Trophoblast cell (in vitro differentiated cells and primary cell): ENCODE measurements at regions not wholly inside any gene's neighbourhood (a gene's known extent, or its start where the extent isn't known, plus 50 kb on each side); places are given as distances from the start of the nearest gene placed in this dataset.

Experiments used
- DNase-seq, 2 donors: peaks; one replicate each; pipeline ENCODE4 v3.0.0-alpha.2; 2016
- H2AFZ ChIP-seq: 2 replicates; pipeline ENCODE4 v1.6.1; 2013; ENCODE audit warnings: low read length, moderate library complexity, mild to moderate bottlenecking; ENCODE audit not compliant: insufficient read depth, poor library complexity
- H2AK5ac ChIP-seq: 2 replicates; pipeline ENCODE4 v1.6.1; 2013; ENCODE audit warnings: mild to moderate bottlenecking, low read length
- H2BK120ac ChIP-seq: 2 replicates; pipeline ENCODE4 v1.6.1; 2013; ENCODE audit warnings: low read length, mild to moderate bottlenecking, moderate library complexity; ENCODE audit not compliant: insufficient read depth, poor library complexity
- H2BK12ac ChIP-seq: 2 replicates; pipeline ENCODE4 v1.6.1; 2013; ENCODE audit warnings: mild to moderate bottlenecking, low read length, moderate library complexity
- H2BK5ac ChIP-seq: 2 replicates; pipeline ENCODE4 v1.6.1; 2013; ENCODE audit warnings: low read length, low read depth, moderate library complexity, mild to moderate bottlenecking; ENCODE audit not compliant: poor library complexity
- H3K14ac ChIP-seq: 2 replicates; pipeline ENCODE4 v1.6.1; 2013; ENCODE audit warnings: mild to moderate bottlenecking, low read length
- H3K18ac ChIP-seq: 2 replicates; pipeline ENCODE4 v1.6.1; 2013; ENCODE audit warnings: mild to moderate bottlenecking, low read length
- H3K23ac ChIP-seq: 2 replicates; pipeline ENCODE4 v1.6.1; 2013; ENCODE audit warnings: low read length
- H3K27ac ChIP-seq: 2 replicates; pipeline ENCODE4 v1.5.1; 2013; ENCODE audit warnings: low read depth, mild to moderate bottlenecking, inconsistent platforms, low read length, moderate library complexity
- H3K27me3 ChIP-seq: 2 replicates; pipeline ENCODE4 v1.6.1; 2013; ENCODE audit warnings: inconsistent platforms, mild to moderate bottlenecking, low read length, moderate library complexity; ENCODE audit not compliant: insufficient read depth
- H3K36me3 ChIP-seq, 2 experiments: 1 replicate in 1 of 2; 2 replicates in 1 of 2; pipeline ENCODE4 v1.6.1; 2013; ENCODE audit warnings: low read length in 2 of 2, mild to moderate bottlenecking in 2 of 2, moderate library complexity in 1 of 2; ENCODE audit not compliant: insufficient read depth in 2 of 2, control insufficient read depth in 1 of 2
- H3K4ac ChIP-seq: 2 replicates; pipeline ENCODE4 v1.6.1; 2013; ENCODE audit warnings: low read depth, mild to moderate bottlenecking, low read length, moderate library complexity
- H3K4me1 ChIP-seq, 2 experiments: 1 replicate in 1 of 2; 2 replicates in 1 of 2; pipeline ENCODE4 v1.6.1; 2013; ENCODE audit warnings: low read length in 2 of 2, mild to moderate bottlenecking in 2 of 2, moderate library complexity in 1 of 2; ENCODE audit not compliant: insufficient read depth in 2 of 2, control insufficient read depth in 1 of 2
- H3K4me2 ChIP-seq: 2 replicates; pipeline ENCODE4 v1.6.1; 2013; ENCODE audit warnings: inconsistent platforms, mild to moderate bottlenecking, low read length, moderate library complexity
- H3K4me3 ChIP-seq: 2 replicates; pipeline ENCODE4 v1.5.1; 2013; ENCODE audit warnings: mild to moderate bottlenecking, low read depth, low read length, inconsistent platforms
- H3K79me1 ChIP-seq: one replicate; pipeline ENCODE4 v1.6.1; 2013; ENCODE audit warnings: low read length
- H3K79me2 ChIP-seq: 2 replicates; pipeline ENCODE4 v1.6.1; 2013; ENCODE audit warnings: low read length, mild to moderate bottlenecking; ENCODE audit not compliant: control insufficient read depth, insufficient read depth, poor library complexity
- H3K9ac ChIP-seq: 2 replicates; pipeline ENCODE4 v1.6.1; 2013; ENCODE audit warnings: mild to moderate bottlenecking, low read length
- H3K9me3 ChIP-seq: 2 replicates; pipeline ENCODE4 v1.6.1; 2013; ENCODE audit warnings: low read depth, mild to moderate bottlenecking, control low read depth, inconsistent platforms, low read length; ENCODE audit not compliant: insufficient read depth
- H4K12ac ChIP-seq: 2 replicates; pipeline ENCODE4 v1.6.1; 2013; ENCODE audit warnings: low read depth, mild to moderate bottlenecking, low read length, moderate library complexity
- H4K8ac ChIP-seq: 2 replicates; pipeline ENCODE4 v1.6.1; 2013; ENCODE audit warnings: low read depth, mild to moderate bottlenecking, low read length, moderate library complexity
- H4K91ac ChIP-seq: one replicate; pipeline ENCODE4 v1.6.1; 2013; ENCODE audit warnings: low read depth, mild to moderate bottlenecking, low read length, moderate library complexity
- WGBS: extraction: QIAGEN DNeasy Blood & Tissue Kit; methylation state at CpG from one replicate; pipeline ENCODE4 v1.1.7; 2013; ENCODE audit warnings: missing lambda C conversion rate; ENCODE audit not compliant: insufficient read length, insufficient coverage; ENCODE audit errors: extremely low coverage; 5-methylcytosine and 5-hydroxymethylcytosine counted together

GRCh38 chr3:72095521-72095920 lies 310.6 kb upstream of the PROK2 start:
- Histone ChIP-seq H2BK12ac (no peak overlapping the region), H3K79me1 (no peaks in the 10 kb centered on the region), H2BK120ac (no peak overlapping the region), H4K91ac (no peak overlapping the region), H3K4me1 (peaks cover 0 to 2% of the 10 kb centered on the region in 2 experiments), H4K12ac (no peak overlapping the region), H2AFZ (no peak overlapping the region), H2AK5ac (no peak overlapping the region), H3K9ac (no peak overlapping the region), H3K23ac (no peak overlapping the region), H3K36me3 (no peaks in the 10 kb centered on the region), H3K4me3 (no peak overlapping the region), H3K79me2 (no peaks in the 10 kb centered on the region), H3K14ac (no peak overlapping the region), H3K27ac (no peak overlapping the region), H2BK5ac (no peak overlapping the region), H4K8ac (no peak overlapping the region), H3K27me3 (peaks cover 11% of the 10 kb centered on the region), H3K4me2 (no peak overlapping the region), H3K18ac (no peak overlapping the region), H3K4ac (no peak overlapping the region), H3K9me3 (no peaks in the 10 kb centered on the region)
- no CpG with 5 or more reads among the region's 4 CpGs for WGBS
- no peak for DNase-seq

GRCh38 chr3:72093992-72094334 lies 309.0 kb upstream of the PROK2 start:
- no peak overlapping the region for H2AFZ ChIP-seq
- H3K4me2 ChIP-seq, result no peak overlapping the region
- H3K79me2 ChIP-seq, result no peaks in the 10 kb centered on the region
- H2AK5ac ChIP-seq, result no peak overlapping the region
- no peak overlapping the region for H3K4me3 ChIP-seq
- no peak overlapping the region for H2BK5ac ChIP-seq
- H3K9me3 ChIP-seq, result no peaks in the 10 kb centered on the region
- H3K18ac ChIP-seq, result no peak overlapping the region
- no peak for DNase-seq
- no peaks in the 10 kb centered on the region for H3K36me3 ChIP-seq
- H3K14ac ChIP-seq, result no peak overlapping the region
- no peaks in the 10 kb centered on the region for H3K79me1 ChIP-seq
- H2BK12ac ChIP-seq, result no peak overlapping the region
- no peak overlapping the region for H4K12ac ChIP-seq
- no peak overlapping the region for H3K27ac ChIP-seq
- H4K91ac ChIP-seq, result no peak overlapping the region
- no CpG with 5 or more reads among the region's 3 CpGs for WGBS
- H4K8ac ChIP-seq, result no peak overlapping the region
- no peak overlapping the region for H2BK120ac ChIP-seq
- no peak overlapping the region for H3K23ac ChIP-seq
- no peaks in the 10 kb centered on the region for H3K27me3 ChIP-seq
- no peak overlapping the region for H3K9ac ChIP-seq
- no peaks in the 10 kb centered on the region for H3K4me1 ChIP-seq
- H3K4ac ChIP-seq, result no peak overlapping the region

GRCh38 chr3:72093270-72093991 lies 308.5 kb upstream of the PROK2 start:
- no peak overlapping the region for H3K4ac ChIP-seq
- no peak overlapping the region for H4K8ac ChIP-seq
- H3K23ac ChIP-seq, result no peak overlapping the region
- no peak overlapping the region for H2AFZ ChIP-seq
- no peaks in the 10 kb centered on the region for H3K9me3 ChIP-seq
- H3K4me1 ChIP-seq, result no peaks in the 10 kb centered on the region
- H3K79me2 ChIP-seq, result no peaks in the 10 kb centered on the region
- no peaks in the 10 kb centered on the region for H3K79me1 ChIP-seq
- no peak overlapping the region for H3K18ac ChIP-seq
- no peak overlapping the region for H3K9ac ChIP-seq
- H3K36me3 ChIP-seq, result no peaks in the 10 kb centered on the region
- no peak overlapping the region for H4K91ac ChIP-seq
- no peak overlapping the region for H4K12ac ChIP-seq
- H2BK120ac ChIP-seq, result no peak overlapping the region
- DNase-seq, result no peak
- no peak overlapping the region for H3K27ac ChIP-seq
- H2BK12ac ChIP-seq, result no peak overlapping the region
- no CpG with 5 or more reads among the region's 10 CpGs for WGBS
- H2AK5ac ChIP-seq, result no peak overlapping the region
- no peak overlapping the region for H3K14ac ChIP-seq
- H3K4me2 ChIP-seq, result no peak overlapping the region
- H3K27me3 ChIP-seq, result no peaks in the 10 kb centered on the region
- H3K4me3 ChIP-seq, result no peak overlapping the region
- H2BK5ac ChIP-seq, result no peak overlapping the region

GRCh38 chr3:72092778-72093177 lies 307.8 kb upstream of the PROK2 start:
- H2BK5ac ChIP-seq, result no peak overlapping the region

More at GRCh38 chr3:72092778-72093177, 307.8 kb upstream of the PROK2 start:
- Histone ChIP-seq H3K23ac (no peak overlapping the region), H3K4me1 (no peaks in the 10 kb centered on the region), H3K14ac (no peak overlapping the region), H3K9ac (no peak overlapping the region), H3K79me2 (no peaks in the 10 kb centered on the region), H4K12ac (no peak overlapping the region), H3K36me3 (no peaks in the 10 kb centered on the region), H3K4me2 (no peak overlapping the region), H3K4ac (no peak overlapping the region), H3K18ac (no peak overlapping the region), H3K9me3 (no peaks in the 10 kb centered on the region), H2BK12ac (no peak overlapping the region), H3K79me1 (no peaks in the 10 kb centered on the region), H3K27me3 (no peaks in the 10 kb centered on the region), H4K8ac (no peak overlapping the region), H3K27ac (no peak overlapping the region), H4K91ac (no peak overlapping the region), H3K4me3 (no peak overlapping the region), H2AFZ (no peak overlapping the region), H2AK5ac (no peak overlapping the region), H2BK120ac (no peak overlapping the region)
- no CpG with 5 or more reads among the region's 7 CpGs for WGBS
- DNase-seq, result peak in 1 of 2 donors; percentile 46
